WTC11 (cell line): ENCODE measurements at regions not wholly inside any gene's neighbourhood (a gene's known extent, or its start where the extent isn't known, plus 50 kb on each side); places are given as distances from the start of the nearest gene placed in this dataset.

Source experiments
- ATAC-seq: fragments of 200-7000 bp; cut with Tn5 transposase; 2 replicates; pipeline ENCODE4 v1.10.0; 2021; ENCODE audit warnings: mild to moderate bottlenecking, moderate library complexity
- CTCF ChIA-PET: fragments of 300-600 bp; sonication (Branson Sonifier 250); formaldehyde crosslinking; loops from one replicate; lab custom pipeline; 2021; ENCODE audit warnings: antibody characterized with exemption; lab: Charles Lee
- POLR2A ChIA-PET: fragments of 350-600 bp; sonication (Branson Sonifier 250); formaldehyde crosslinking; loops from one replicate; lab custom pipeline; 2021; ENCODE audit warnings: antibody characterized with exemption; lab: Charles Lee
- DNase-seq: peaks from one replicate; pipeline ENCODE4 v3.0.0; 2021; ENCODE audit warnings: low spot score
- H3K27ac Mint-ChIP-seq: 2 replicates; pipeline ENCODE4 v1.8.0; 2021; ENCODE audit warnings: mixed read lengths
- H3K27me3 Mint-ChIP-seq: 2 replicates; pipeline ENCODE4 v1.8.0; 2021; ENCODE audit warnings: low read depth, mild to moderate bottlenecking, moderate library complexity, mixed read lengths
- H3K36me3 Mint-ChIP-seq: 2 replicates; pipeline ENCODE4 v1.8.0; 2021; ENCODE audit warnings: mixed read lengths
- H3K4me1 Mint-ChIP-seq: 2 replicates; pipeline ENCODE4 v1.8.0; 2022; ENCODE audit warnings: mixed read lengths
- H3K4me3 Mint-ChIP-seq: 2 replicates; pipeline ENCODE4 v1.8.0; 2021; ENCODE audit warnings: mild to moderate bottlenecking, moderate library complexity, mixed read lengths
- H3K9me3 Mint-ChIP-seq: 2 replicates; pipeline ENCODE4 v1.8.0; 2021; ENCODE audit warnings: mixed read lengths
- ATF1 ChIP-seq: sonication (generic); formaldehyde crosslinking; IDR thresholded peaks from 2 replicates; pipeline ENCODE4 v1.8.1; 2023; ENCODE audit warnings: mild to moderate bottlenecking, moderate library complexity, missing genetic modification reagents
- CREM ChIP-seq: sonication (generic); formaldehyde crosslinking; IDR thresholded peaks from 2 replicates; pipeline ENCODE4 v1.8.1; 2022; ENCODE audit warnings: mild to moderate bottlenecking, missing genetic modification reagents, moderate library complexity
- GRHL2 ChIP-seq: fragments of 250-450 bp; sonication (Bioruptor Pico); IDR thresholded peaks from 2 replicates; pipeline ENCODE4 v1.8.0; 2022; ENCODE audit warnings: mild to moderate bottlenecking, moderate library complexity; ENCODE audit not compliant: insufficient replicate concordance, severe bottlenecking
- JAZF1 ChIP-seq: fragments of 250-450 bp; sonication (Bioruptor Pico); IDR thresholded peaks from 2 replicates; pipeline ENCODE4 v1.9.0; 2021; ENCODE audit warnings: moderate library complexity, mild to moderate bottlenecking, inconsistent platforms
- KAT7 ChIP-seq: sonication (generic); formaldehyde crosslinking; IDR thresholded peaks from 2 replicates; pipeline ENCODE4 v1.8.1; 2023; ENCODE audit warnings: missing genetic modification reagents, mild to moderate bottlenecking, borderline replicate concordance
- NFE2L1 ChIP-seq: sonication (generic); formaldehyde crosslinking; IDR thresholded peaks from 2 replicates; pipeline ENCODE4 v1.8.1; 2023; ENCODE audit warnings: missing genetic modification reagents
- NR2C2 ChIP-seq: sonication (generic); formaldehyde crosslinking; IDR thresholded peaks from 2 replicates; pipeline ENCODE4 v1.8.0; 2022; ENCODE audit warnings: mild to moderate bottlenecking, missing genetic modification reagents
- RORB ChIP-seq: fragments of 250-450 bp; sonication (Bioruptor Pico); IDR thresholded peaks from 2 replicates; pipeline ENCODE4 v1.9.0; 2021; ENCODE audit warnings: mild to moderate bottlenecking
- SMAD3 ChIP-seq: sonication (generic); formaldehyde crosslinking; IDR thresholded peaks from 2 replicates; pipeline ENCODE4 v1.8.0; 2022; ENCODE audit warnings: missing genetic modification reagents, mild to moderate bottlenecking, borderline replicate concordance
- TEAD1 ChIP-seq: sonication (generic); formaldehyde crosslinking; IDR thresholded peaks from 2 replicates; pipeline ENCODE4 v1.8.0; 2022; ENCODE audit warnings: mild to moderate bottlenecking, missing genetic modification reagents
- ZBTB43 ChIP-seq: sonication (generic); formaldehyde crosslinking; IDR thresholded peaks from 2 replicates; pipeline ENCODE4 v1.8.1; 2023; ENCODE audit warnings: mild to moderate bottlenecking, missing genetic modification reagents
- ZNF121 ChIP-seq: sonication (generic); formaldehyde crosslinking; IDR thresholded peaks from 2 replicates; pipeline ENCODE4 v1.8.0; 2023; ENCODE audit warnings: missing genetic modification reagents
- ZNF232 ChIP-seq: sonication (generic); formaldehyde crosslinking; IDR thresholded peaks from 2 replicates; pipeline ENCODE4 v1.8.0; 2022; ENCODE audit warnings: mild to moderate bottlenecking, missing genetic modification reagents
- ZNF263 ChIP-seq: sonication (generic); formaldehyde crosslinking; IDR thresholded peaks from 2 replicates; pipeline ENCODE4 v1.8.1; 2022; ENCODE audit warnings: low read depth, mild to moderate bottlenecking, moderate library complexity, missing genetic modification reagents
- ZNF317 ChIP-seq: sonication (generic); formaldehyde crosslinking; IDR thresholded peaks from 2 replicates; pipeline ENCODE4 v1.8.1; 2023; ENCODE audit warnings: low read depth, mild to moderate bottlenecking, moderate library complexity, missing genetic modification reagents, borderline replicate concordance
- ZNF425 ChIP-seq: fragments of 250-450 bp; sonication (Bioruptor Pico); conservative IDR thresholded peaks from 2 replicates; pipeline ENCODE4 v1.9.0; 2021; ENCODE audit warnings: mild to moderate bottlenecking
- ZNF671 ChIP-seq: fragments of 250-450 bp; sonication (Bioruptor Pico); IDR thresholded peaks from 2 replicates; pipeline ENCODE4 v1.8.0; 2021; ENCODE audit warnings: mild to moderate bottlenecking
- TF ChIP-seq, protein P1 (sequence below): sonication (generic); formaldehyde crosslinking; IDR thresholded peaks from 2 replicates; pipeline ENCODE4 v1.8.1; 2022; ENCODE audit warnings: low read depth, missing genetic modification reagents, borderline replicate concordance
- TF ChIP-seq, protein P2 (sequence below): fragments of 250-450 bp; sonication (Bioruptor Pico); IDR thresholded peaks from 2 replicates; pipeline ENCODE4 v1.8.0; 2021; ENCODE audit warnings: mild to moderate bottlenecking
- TF ChIP-seq, protein P3 (sequence below): sonication (generic); formaldehyde crosslinking; conservative IDR thresholded peaks from 2 replicates; pipeline ENCODE4 v1.8.1; 2022; ENCODE audit warnings: mild to moderate bottlenecking, missing genetic modification reagents

DNA sequence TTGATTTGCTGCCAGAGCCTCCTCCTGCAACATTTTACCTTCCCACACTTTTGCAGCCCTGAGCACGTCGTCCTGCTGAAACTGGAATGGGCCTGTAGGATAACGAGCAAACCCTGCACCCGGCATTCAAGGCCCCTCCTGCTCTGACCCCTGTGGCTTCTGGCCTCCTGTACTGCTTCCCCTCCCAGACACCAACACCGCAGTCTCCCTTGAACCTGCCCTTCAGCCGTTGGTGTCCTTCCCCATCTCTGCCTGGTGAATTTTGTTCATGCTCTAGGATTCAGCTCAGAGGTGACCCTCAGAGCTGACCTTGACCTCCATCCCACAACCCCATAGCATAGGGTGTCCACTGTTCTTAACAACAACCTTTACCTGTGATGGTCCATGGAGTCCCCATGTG lies 535.1 kb downstream of the MATN1 start:
- H3K9me3 Mint-ChIP-seq: no peaks in the 10 kb centered on the region
- TF ChIP-seq ZNF317 (no peak), CREM (no peak), KAT7 (CRISPR knock-in tag) (no peak), ZBTB43 (CRISPR knock-in tag) (no peak), ATF1 (CRISPR knock-in tag) (no peak), ZNF121 (CRISPR knock-in tag) (no peak), NFE2L1 (CRISPR knock-in tag) (no peak), NR2C2 (CRISPR knock-in tag) (no peak), JAZF1 (CRISPR knock-in tag) (no peak), ZNF425 (CRISPR knock-in tag) (no peak), RORB (no peak)
- TF ChIP-seq, protein P1, sequence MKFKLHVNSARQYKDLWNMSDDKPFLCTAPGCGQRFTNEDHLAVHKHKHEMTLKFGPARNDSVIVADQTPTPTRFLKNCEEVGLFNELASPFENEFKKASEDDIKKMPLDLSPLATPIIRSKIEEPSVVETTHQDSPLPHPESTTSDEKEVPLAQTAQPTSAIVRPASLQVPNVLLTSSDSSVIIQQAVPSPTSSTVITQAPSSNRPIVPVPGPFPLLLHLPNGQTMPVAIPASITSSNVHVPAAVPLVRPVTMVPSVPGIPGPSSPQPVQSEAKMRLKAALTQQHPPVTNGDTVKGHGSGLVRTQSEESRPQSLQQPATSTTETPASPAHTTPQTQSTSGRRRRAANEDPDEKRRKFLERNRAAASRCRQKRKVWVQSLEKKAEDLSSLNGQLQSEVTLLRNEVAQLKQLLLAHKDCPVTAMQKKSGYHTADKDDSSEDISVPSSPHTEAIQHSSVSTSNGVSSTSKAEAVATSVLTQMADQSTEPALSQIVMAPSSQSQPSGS (CRISPR knock-in tag): no peak
- TF ChIP-seq, protein P2, sequence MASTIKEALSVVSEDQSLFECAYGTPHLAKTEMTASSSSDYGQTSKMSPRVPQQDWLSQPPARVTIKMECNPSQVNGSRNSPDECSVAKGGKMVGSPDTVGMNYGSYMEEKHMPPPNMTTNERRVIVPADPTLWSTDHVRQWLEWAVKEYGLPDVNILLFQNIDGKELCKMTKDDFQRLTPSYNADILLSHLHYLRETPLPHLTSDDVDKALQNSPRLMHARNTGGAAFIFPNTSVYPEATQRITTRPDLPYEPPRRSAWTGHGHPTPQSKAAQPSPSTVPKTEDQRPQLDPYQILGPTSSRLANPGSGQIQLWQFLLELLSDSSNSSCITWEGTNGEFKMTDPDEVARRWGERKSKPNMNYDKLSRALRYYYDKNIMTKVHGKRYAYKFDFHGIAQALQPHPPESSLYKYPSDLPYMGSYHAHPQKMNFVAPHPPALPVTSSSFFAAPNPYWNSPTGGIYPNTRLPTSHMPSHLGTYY (CRISPR knock-in tag): no peak
- ChIA-PET POLR2A (no interaction called here), CTCF (interaction anchor here (1.3 kb wide), 1 partner anchor 44 kb away, joined by 3 read pairs; no protein-coding TSS in a partner anchor)
- no peak overlapping the region for H3K27ac Mint-ChIP-seq
- ATAC-seq (no peak), DNase-seq (no peak)
- H3K27me3 Mint-ChIP-seq: no peaks in the 10 kb centered on the region
- no peaks in the 10 kb centered on the region for H3K36me3 Mint-ChIP-seq
- H3K4me3 Mint-ChIP-seq: no peak overlapping the region
- H3K4me1 Mint-ChIP-seq: no peaks in the 10 kb centered on the region

- ATAC-seq (no peak), DNase-seq (no peak)
- Mint-ChIP-seq H3K27ac (no peak overlapping the region), H3K27me3 (no peaks in the 10 kb centered on the region), H3K36me3 (no peaks in the 10 kb centered on the region), H3K4me3 (no peak overlapping the region), H3K4me1 (no peaks in the 10 kb centered on the region), H3K9me3 (no peaks in the 10 kb centered on the region)
- ChIA-PET POLR2A (no interaction called here), CTCF (interaction anchor here (1.3 kb wide), 1 partner anchor 45 kb away, joined by 3 read pairs; no protein-coding TSS in a partner anchor)
- no peak for TF ChIP-seq GRHL2 (CRISPR knock-in tag)
- no peak for TF ChIP-seq ZNF263 (CRISPR knock-in tag)
- TF ChIP-seq TEAD1 (CRISPR knock-in tag): no peak
- TF ChIP-seq, protein P3, sequence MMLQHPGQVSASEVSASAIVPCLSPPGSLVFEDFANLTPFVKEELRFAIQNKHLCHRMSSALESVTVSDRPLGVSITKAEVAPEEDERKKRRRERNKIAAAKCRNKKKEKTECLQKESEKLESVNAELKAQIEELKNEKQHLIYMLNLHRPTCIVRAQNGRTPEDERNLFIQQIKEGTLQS (CRISPR knock-in tag): no peak
- TF ChIP-seq SMAD3 (CRISPR knock-in tag): no peak
- TF ChIP-seq ZNF232: no peak
- TF ChIP-seq ZNF671 (CRISPR knock-in tag): no peak
Measured at GRCh38 chr1:30187413-30188023, 535.9 kb downstream of the MATN1 start.
